PFSK-1 (cell line): ENCODE measurements at regions not wholly inside any gene's neighbourhood (a gene's known extent, or its start where the extent isn't known, plus 50 kb on each side); places are given as distances from the start of the nearest gene placed in this dataset.

ENCODE experiments used
- FOXP2 ChIP-seq: optimal IDR thresholded peaks from 2 replicates; pipeline ENCODE3; 2011; ENCODE audit warnings: borderline replicate concordance, control low read depth, inconsistent platforms; ENCODE audit not compliant: insufficient read depth; ENCODE audit errors: extremely low read length, extremely low read depth
- POLR2AphosphoS5 ChIP-seq: IDR thresholded peaks from 2 replicates; pipeline ENCODE4 v1.6.1; 2012; ENCODE audit warnings: low read depth, mild to moderate bottlenecking, control low read depth, low read length, moderate library complexity
- SIN3A ChIP-seq: IDR thresholded peaks from 2 replicates; pipeline ENCODE4 v1.6.1; 2012; ENCODE audit warnings: mild to moderate bottlenecking, low read length, moderate library complexity, borderline replicate concordance; ENCODE audit not compliant: insufficient read depth
- TAF1 ChIP-seq: IDR thresholded peaks from 2 replicates; pipeline ENCODE4 v1.6.1; 2012; ENCODE audit warnings: low read length, control low read depth, borderline replicate concordance; ENCODE audit not compliant: insufficient read depth
- TF ChIP-seq, protein P1 (sequence below), 2 experiments: IDR thresholded peaks; 2 replicates each; pipeline versions ENCODE4 v1.6.1 to v1.8.0; 2011 to 2012; ENCODE audit warnings: low read depth in 2 of 2, low read length in 2 of 2, control low read depth in 1 of 2, inconsistent platforms in 1 of 2, mild to moderate bottlenecking in 1 of 2, moderate library complexity in 1 of 2; ENCODE audit not compliant: insufficient read depth in 1 of 2

DNA sequence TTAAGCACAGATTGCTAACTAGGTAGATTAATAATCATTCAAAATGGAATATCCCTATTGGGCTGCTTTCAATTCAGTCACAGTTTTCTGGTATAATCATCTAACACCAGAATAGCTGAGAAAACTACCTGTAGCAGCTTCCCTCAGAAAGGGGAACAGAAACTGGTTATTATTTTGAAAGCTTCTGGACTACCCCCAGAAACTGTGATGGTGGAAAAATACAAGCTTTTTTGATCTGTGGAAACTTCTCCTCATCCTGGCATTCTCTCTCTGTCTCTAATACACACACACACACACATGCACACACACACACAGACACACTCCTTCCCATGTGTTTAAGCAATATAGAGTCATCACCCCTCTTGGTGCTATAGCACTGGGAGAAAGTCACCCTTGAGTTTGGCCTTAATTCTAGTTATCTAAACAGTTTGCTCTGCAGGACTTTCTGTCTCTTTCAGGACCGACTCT lies 251.5 kb upstream of the LMO3 start:
- TF ChIP-seq SIN3A, result no peak
- TF ChIP-seq POLR2AphosphoS5, result no peak
- TF ChIP-seq, protein P1, sequence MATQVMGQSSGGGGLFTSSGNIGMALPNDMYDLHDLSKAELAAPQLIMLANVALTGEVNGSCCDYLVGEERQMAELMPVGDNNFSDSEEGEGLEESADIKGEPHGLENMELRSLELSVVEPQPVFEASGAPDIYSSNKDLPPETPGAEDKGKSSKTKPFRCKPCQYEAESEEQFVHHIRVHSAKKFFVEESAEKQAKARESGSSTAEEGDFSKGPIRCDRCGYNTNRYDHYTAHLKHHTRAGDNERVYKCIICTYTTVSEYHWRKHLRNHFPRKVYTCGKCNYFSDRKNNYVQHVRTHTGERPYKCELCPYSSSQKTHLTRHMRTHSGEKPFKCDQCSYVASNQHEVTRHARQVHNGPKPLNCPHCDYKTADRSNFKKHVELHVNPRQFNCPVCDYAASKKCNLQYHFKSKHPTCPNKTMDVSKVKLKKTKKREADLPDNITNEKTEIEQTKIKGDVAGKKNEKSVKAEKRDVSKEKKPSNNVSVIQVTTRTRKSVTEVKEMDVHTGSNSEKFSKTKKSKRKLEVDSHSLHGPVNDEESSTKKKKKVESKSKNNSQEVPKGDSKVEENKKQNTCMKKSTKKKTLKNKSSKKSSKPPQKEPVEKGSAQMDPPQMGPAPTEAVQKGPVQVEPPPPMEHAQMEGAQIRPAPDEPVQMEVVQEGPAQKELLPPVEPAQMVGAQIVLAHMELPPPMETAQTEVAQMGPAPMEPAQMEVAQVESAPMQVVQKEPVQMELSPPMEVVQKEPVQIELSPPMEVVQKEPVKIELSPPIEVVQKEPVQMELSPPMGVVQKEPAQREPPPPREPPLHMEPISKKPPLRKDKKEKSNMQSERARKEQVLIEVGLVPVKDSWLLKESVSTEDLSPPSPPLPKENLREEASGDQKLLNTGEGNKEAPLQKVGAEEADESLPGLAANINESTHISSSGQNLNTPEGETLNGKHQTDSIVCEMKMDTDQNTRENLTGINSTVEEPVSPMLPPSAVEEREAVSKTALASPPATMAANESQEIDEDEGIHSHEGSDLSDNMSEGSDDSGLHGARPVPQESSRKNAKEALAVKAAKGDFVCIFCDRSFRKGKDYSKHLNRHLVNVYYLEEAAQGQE (IDR thresholded peaks at IDR 0.05; ENCODE audit: insufficient read depth in 1 of 2, low read depth in 2 of 2, low read length in 2 of 2), result no peak
- no peak for TF ChIP-seq TAF1

DNA sequence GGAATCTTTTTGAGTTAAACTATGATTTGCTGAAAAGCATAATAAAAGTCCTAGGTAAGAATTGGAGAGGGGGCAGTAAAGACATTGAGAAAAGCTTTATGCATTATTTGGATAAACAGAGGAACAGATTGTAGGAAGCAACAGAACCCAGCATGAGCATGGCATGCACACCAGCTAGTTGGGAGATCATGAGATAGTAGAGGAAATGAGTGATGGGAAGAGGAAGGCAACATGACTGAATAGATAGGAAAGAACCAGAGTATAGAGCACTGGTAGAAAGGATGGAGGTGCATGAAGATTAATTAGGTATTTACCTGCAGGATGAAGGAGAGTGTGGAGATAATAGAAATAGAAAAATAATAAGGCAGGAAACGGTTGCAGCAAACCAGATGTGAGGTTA lies 248.5 kb upstream of the LMO3 start:
- TF ChIP-seq FOXP2, result no peak
- no peak for TF ChIP-seq SIN3A
- TF ChIP-seq POLR2AphosphoS5, result no peak
- TF ChIP-seq, protein P1 (IDR thresholded peaks at IDR 0.05; ENCODE audit: insufficient read depth in 1 of 2, low read depth in 2 of 2, low read length in 2 of 2), result no peak
- TF ChIP-seq TAF1, result no peak

DNA sequence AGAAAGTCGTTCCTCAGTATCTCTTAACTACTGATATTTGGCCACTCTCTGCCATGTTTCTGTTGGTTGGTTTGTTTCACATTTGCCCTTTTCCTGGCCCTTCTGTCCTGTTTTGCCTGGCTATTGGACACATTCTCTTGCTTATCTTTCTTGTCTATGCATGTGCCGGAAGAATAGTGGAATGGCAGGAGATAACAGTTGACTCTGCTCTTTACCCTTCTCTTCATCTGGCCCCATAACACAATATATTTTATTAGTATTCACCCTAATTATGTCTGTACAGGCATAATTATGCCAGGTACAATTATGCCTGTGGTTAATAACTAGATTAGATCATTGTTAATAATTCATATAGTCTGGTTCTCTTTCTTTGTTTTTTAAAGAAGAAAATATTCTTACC lies 243.5 kb upstream of the LMO3 start:
- TF ChIP-seq SIN3A (no peak), POLR2AphosphoS5 (no peak), TAF1 (no peak)

DNA sequence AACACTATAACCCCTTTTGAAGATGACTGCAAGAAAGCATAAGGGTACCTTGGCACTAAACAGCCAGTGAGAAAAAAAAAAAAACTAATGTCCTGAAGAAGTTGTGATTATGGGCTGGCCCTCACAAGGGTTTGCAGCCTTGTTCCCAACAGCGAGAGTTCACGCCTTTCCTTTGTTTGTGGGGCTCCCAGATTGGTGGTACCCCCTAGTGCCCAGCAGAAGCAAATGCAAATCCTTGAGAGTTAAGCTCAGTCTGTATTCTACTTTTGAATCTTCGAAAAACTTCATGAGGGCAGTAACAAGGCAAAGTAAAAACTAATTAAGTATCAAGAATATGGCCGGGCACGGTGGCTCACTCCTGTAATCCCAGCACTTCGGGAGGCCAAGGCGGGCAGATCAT lies 238.9 kb upstream of the LMO3 start:
- TF ChIP-seq FOXP2 (no peak), POLR2AphosphoS5 (no peak), SIN3A (no peak), TAF1 (no peak)
- TF ChIP-seq, protein P1 (IDR thresholded peaks at IDR 0.05; ENCODE audit: insufficient read depth in 1 of 2, low read depth in 2 of 2, low read length in 2 of 2), result no peak

DNA sequence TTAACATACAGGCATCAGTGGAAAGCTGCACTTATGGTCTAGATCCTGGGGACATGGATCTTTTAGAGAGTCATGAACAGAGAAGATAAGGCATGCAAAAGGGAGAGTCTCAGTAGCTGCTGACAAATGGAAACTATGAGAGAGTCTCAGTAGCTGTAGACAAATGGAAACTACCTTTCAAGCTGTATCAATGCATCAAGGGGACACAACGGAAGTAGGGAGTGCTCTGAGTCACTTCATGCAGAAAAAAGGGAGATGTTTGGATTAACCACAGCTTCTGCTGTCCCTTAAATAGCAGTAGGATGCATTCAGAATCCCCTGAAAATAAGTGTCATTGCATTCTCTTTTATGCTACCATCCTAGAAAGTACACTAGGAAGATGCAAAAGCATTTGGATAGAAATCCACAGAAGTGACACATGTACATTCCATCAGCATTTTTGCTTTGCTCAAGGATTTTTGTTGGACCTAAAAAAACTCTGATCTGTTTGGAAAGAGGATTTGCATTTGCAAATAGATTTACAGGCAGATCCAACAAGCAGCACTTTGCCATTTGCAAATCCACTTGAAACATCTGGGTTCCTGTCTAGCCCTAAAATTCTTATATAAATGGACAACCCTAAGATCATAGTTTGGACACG lies 227.5 kb upstream of the LMO3 start:
- TF ChIP-seq, protein P1 (IDR thresholded peaks at IDR 0.05; ENCODE audit: insufficient read depth in 1 of 2, low read depth in 2 of 2, low read length in 2 of 2), result no peak
- TF ChIP-seq SIN3A (no peak), POLR2AphosphoS5 (no peak), FOXP2 (no peak), TAF1 (no peak)
